Activated T-cell treated with anti-CD3 and anti-CD28 coated beads for 48 hours (primary cell): ENCODE measurements at regions not wholly inside any gene's neighbourhood (a gene's known extent, or its start where the extent isn't known, plus 50 kb on each side); places are given as distances from the start of the nearest gene placed in this dataset.
A peak's percentile ranks its signal among the peaks of the same experiment; 100 is the strongest.

Experiments
- DNase-seq: peaks from one replicate; pipeline ENCODE4 v3.0.0-alpha.2; 2020; ENCODE audit warnings: low read depth

DNA sequence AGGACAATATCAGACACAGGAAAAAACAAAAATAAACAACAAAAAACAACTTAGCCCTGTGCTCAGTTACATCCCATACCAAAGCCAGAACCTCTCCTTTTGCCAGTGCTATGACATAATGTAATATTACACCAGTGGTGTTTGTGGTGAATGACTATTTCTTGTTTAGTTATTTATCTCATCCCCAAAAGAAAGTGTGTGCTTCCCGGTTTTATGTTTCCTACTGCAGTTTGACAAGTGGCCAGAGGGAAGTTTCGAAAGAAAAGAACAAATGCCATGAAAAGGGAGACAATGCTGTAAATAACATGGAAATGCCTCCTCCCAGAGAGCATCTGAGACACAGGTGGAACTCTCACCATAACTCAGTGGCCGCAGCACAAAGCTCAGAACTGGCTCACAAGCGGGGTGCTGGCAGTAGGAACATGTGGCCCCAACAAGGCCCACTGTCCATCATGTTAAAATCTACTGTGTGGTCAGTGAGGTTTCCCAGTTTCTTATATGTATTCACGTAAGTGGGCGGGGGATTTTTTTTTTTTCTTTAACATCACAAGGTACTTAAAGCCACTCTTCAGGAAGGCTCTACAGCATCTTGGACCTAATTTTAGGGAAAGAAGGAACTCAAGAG, 158.2 kb downstream of the BARHL2 start:
- DNase-seq, result no peak

GRCh38 chr1:90558126-90558525, 159.0 kb downstream of the BARHL2 start:
- DNase-seq, result peak; percentile 1

- DNase-seq, result no peak
Measured at GRCh38 chr1:90557706-90558105, 159.4 kb downstream of the BARHL2 start.

DNA sequence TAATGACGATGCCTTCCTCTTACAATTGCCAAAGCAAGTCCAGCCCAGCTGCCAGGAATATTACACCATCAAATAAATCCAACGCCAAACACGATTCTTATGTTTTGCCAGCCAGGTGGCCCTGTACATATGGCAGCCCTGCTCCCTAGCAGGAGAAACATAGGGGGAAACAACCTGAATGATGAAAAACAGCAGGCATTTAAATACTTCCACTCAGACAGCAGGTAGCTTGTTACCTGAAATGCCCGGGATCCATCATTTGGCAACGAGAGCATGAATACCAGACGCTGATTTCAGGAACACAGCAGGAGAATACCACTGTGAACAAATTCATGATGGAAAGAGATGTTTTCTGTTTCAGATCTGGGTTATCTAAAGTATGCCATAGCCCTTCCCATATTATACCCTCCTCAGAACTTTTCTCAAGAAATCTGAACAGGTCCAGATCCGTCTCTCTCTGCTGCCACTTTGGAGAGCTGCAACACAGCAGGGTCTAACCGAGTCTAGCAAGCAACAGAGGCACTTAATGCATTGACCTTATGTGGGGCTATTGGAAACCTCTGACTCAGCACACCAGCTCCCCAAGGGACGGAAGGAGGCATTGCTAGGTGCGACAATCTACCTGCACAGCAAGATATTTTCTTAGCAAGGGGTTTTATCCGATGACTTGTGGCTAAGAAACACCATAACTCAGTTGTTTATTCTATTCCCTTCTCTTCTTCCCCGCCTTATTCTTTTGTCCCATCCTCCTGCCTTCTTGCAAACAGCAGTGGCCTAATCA, 166.3 kb downstream of the BARHL2 start:
- no peak for DNase-seq

GRCh38 chr1:90544356-90544755, 172.7 kb downstream of the BARHL2 start:
- DNase-seq, result no peak

DNA sequence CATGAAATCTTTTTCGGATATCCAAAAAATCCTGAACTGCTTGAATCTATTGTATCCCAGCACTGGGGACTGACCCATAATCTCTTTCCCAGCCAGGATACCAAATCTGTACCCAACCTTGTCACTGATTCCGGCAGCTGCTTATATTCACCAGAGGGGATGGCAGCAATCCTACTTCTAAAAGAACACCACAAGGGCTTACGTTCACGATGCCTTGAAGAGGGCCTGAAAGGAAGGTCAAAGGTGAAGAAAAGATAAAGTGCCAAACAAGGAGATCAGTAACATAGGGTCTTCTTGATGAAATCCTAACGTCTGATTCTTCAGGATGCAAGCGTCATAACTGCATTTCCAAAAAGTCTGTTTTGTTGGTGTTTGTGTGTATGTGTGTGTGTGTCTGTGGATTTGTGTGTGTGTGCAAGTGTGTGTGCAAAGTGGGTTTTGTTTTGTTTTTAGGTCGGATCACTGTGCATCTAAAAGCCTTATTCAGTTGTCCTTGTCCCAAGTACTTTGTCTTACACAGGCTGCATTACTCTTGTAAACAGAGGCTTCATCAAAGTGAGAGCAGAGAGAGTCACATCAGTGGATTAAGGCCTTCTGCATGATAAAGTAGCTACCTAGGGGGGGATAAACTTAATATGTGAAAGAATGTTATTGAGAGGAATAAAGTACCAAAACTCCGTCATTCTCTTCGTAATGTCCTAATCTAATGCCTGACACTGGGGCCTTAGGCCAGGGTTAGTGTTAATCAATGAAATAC, 179.3 kb downstream of the BARHL2 start:
- no peak for DNase-seq

- no peak for DNase-seq
Measured at GRCh38 chr1:90534663-90535295, 182.3 kb downstream of the BARHL2 start.

DNA sequence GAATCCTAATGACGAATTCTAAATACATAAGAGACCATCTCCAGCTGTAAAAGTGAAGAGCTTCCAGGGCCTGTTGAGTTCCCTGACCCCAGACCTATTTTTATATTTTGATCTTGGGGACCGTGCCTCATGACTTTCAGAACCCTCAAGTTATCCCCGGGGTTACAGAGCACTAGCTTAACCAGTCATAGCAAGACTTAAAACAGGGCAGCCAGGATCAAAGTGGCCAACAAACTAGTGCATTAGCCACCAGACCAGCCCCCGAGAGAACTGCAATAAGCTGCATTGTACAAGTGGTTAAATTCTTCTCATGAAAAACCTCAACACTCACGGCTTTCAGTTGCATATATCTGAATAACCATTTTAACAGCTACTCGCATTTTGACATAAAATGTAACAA, 183.0 kb downstream of the BARHL2 start:
- DNase-seq, result no peak

DNA sequence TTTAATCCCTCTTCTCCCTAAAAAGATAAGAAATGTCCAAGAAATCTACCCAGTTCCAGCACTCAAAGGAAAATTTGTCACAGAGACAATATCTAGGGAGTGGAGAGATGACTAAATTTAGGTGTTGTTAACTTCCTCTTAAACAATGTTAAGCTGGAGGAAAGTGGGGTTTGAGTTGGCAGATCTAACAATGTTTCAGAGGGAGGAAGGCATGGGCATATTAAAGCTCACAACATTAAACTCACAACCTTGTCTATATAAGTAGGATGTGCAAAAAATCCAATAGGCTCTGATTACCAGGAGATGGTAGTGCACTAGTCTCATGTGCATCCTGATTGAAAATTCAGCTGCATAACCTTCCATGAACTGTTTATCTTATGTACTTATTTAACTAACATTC, 190.1 kb downstream of the BARHL2 start:
- DNase-seq, result no peak

DNA sequence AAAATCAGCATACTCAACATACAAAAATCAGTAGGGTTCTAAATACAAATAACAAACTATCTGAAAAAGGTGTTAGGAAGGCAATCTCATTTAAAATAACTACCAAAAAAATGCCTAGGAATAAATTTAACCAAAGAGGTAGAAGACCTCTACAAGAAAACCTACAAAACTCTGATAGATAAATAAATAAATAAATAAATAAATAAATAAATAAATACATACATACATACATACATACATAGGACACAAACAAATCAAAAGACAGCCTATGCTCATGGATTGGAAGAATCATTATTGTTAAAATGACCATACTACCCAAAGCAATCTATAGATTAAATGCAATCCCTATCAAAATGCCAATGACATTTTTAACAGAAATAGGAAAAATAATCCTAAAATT, 194.7 kb downstream of the BARHL2 start:
- DNase-seq, result no peak

- no peak for DNase-seq
Measured at GRCh38 chr1:90513956-90514355, 203.1 kb downstream of the BARHL2 start.

DNA sequence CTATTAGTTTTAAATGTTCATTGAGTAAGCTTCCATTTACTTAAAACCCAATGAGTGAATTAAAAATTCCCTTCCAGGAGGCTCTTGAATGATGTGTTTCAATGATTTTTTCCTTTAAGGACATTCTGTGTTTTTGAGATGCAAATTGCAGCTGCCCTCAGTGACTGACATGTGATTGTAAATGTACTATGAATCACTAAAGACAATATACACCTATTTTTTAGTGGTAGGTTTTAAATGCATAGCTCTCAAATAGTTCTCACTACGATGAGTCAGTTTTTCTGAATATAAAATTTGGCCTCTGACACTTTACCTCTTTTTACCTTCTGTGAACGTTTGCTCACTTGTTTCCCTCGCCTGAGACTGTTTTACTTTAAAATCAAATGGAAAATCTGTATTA, 204.7 kb downstream of the BARHL2 start:
- no peak for DNase-seq

DNA sequence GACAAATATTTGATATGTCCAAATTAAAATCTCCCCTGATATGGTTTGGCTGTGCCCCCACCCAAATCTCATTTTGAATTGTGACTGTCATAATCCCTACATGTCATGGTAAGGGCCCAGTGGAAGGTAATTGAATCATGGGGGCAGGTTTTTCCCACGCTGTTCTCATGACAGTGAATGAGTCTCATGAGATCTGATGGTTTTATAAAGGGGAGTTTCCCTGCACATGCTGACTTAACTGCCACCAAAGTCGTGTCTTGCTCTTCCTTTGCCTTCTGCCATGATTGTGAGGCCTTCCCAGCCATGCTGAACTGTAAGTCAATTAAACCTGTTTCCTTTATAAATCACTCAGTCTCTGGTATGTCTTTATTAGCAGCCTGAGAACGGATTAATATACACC, 207.0 kb downstream of the BARHL2 start:
- no peak for DNase-seq

- no peak for DNase-seq
Measured at GRCh38 chr1:90509225-90510048, 207.7 kb downstream of the BARHL2 start.

DNA sequence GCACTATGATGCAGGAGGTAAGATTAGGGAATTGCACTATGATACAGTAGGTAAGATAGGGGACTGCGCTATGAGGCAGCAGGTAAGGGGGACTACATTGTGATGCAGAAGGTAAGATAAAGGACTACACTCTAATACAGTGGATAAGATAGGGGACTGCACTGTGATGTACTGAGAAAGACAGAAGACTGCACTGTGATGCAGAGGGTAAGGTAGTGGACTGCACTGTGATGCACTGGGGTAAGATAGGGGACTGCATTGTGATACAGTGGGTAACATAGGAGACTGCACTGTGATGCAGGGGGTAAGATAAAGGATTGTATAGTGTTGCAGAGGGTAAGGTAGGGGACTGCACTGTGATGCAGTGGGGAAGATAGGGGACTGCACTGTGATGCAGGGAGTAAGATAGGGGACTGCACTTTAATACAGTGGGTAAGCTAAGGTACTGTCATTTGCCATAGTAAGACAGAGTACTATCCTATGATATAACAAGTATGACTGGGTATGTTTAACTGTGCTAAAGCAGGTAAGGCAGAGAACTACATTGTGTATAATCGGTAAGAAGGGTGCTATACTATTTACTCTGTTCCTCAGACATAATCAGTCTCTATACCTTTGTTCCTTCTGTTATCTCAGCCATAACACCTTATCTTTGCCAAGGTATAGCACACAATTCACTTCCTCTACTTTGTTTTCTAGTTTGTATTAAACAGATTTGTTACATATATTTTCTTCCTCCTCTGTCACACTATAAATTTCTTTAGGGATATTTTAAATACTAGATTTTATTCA, 208.5 kb downstream of the BARHL2 start:
- DNase-seq, result no peak

GRCh38 chr1:90507173-90507572, 209.9 kb downstream of the BARHL2 start:
- no peak for DNase-seq

DNA sequence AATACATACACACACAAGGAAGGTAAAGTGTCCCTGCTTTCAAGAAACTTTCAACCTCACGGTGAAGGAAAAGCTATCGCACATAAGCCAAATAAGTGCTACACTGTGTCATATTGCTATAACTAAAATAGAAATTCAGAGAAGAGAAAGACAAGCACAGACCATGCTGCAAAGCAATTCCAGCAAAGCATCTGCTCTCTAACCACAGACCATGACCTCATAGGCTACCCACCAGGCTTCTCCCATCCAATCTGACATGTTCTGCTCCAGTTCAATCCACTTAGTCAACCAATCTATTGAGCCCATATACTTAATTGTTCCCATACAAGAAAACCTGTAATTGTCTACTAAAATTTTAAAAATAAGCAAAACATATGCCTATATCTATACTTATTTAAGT, 211.3 kb downstream of the BARHL2 start:
- DNase-seq, result no peak

GRCh38 chr1:90504509-90504908, 212.6 kb downstream of the BARHL2 start:
- no peak for DNase-seq

DNA sequence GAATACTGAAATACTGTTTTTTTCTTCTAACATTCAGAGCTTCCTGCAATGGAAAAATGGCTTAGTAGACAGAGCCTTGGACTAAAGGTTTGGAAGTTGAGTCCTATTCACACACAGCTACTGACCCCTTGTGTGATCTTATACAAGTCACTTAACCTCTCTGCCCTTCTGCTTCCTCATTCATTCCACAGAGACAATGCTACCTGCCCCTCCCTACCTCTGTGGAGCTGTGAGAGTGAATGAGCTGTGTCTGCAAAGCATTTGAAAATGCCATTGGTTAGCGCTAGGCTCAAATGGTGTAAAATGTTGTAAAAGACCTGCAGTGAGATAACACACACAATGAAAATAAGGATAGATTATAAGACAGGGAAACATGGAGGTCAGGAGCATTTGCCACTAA, 214.4 kb downstream of the BARHL2 start:
- DNase-seq, result no peak

DNA sequence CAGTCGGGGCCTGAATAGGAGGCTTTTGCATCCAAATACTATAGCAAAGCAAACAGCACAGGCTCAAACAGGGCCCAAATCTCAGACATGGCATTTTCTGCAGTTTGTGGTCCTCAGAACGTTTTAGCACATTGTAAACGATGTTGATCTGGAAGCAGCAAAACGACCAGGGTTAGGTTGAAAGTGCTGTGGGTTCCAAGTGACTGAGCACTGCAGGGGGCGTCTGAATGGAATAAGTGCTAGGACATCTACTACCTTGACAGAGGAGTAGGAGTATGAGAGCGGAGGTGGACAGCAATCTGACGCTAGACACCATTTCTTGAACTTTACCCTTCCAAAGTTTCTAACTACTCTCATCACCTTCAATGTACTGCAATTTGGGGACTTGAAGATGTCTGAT, 214.9 kb downstream of the BARHL2 start:
- DNase-seq, result no peak

DNA sequence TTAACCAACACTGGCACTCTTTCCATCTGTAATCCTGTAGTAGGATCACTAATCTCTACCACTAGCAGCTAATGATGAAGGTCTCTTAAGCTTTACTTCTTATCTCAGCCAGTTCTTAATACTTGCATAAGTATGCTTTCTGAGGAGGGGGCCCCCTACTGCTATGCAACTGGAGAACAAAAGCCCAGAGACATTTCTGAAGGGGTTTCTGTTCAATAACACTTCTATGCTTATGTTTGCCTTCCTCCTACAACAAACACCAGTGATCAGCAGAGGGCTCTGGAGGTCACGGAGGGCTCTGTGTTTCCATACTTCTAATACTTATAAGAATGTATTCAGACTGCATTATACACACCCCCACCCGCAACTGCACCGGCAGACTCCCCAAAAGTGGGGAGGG, 215.8 kb downstream of the BARHL2 start:
- no peak for DNase-seq
